SK-N-SH (cell line): ENCODE measurements at regions not wholly inside any gene's neighbourhood (a gene's known extent, or its start where the extent isn't known, plus 50 kb on each side); places are given as distances from the start of the nearest gene placed in this dataset.
"Not testable (repeated sequence)": the region's sequence is repeated elsewhere in the genome, so short reads cannot be mapped to it uniquely, and the experiment has no call there.

ENCODE experiments used
- CTCF ChIA-PET: fragments of 300-600, 350-600 bp; formaldehyde crosslinking; extraction: SDS; loops from one replicate; lab custom pipeline; 2021; lab: Yijun Ruan, JAX
- POLR2A ChIA-PET: fragments of 350-600 bp; sonication (Branson Sonifier 250); formaldehyde crosslinking; extraction: SDS; loops from one replicate; lab custom pipeline; 2020; ENCODE audit warnings: antibody characterized with exemption, inconsistent platforms; lab: Yijun Ruan, JAX
- DNase-seq: peaks from one replicate; pipeline ENCODE4 v3.0.0; 2012
- H2AFZ ChIP-seq: fragments of 200-600 bp; sonication (generic); 2 replicates; pipeline ENCODE4 v1.8.1; 2016; ENCODE audit warnings: antibody characterized with exemption, mild to moderate bottlenecking, low read depth
- H3F3A ChIP-seq: fragments of 200-600 bp; sonication (generic); replicated peaks from 2 replicates; pipeline ENCODE3; 2016; ENCODE audit warnings: antibody characterized with exemption, mild to moderate bottlenecking; ENCODE audit not compliant: insufficient read depth
- H3K27ac ChIP-seq, 2 experiments: fragments of 200-500 bp in 1 of 2; fragments of 200-600 bp in 1 of 2; sonication (Bioruptor generic) in 1 of 2; sonication (generic), shearing (Covaris generic) in 1 of 2; 2 replicates each; pipeline versions ENCODE4 v1.5.1 to v1.6.1; 2014 to 2016; ENCODE audit warnings: low read depth in 2 of 2, inconsistent platforms in 1 of 2, low read length in 1 of 2, mild to moderate bottlenecking in 1 of 2, mixed read lengths in 1 of 2
- H3K27me3 ChIP-seq: fragments of 200-600 bp; sonication (generic), shearing (Covaris generic); 2 replicates; pipeline ENCODE4 v1.6.1; 2016; ENCODE audit warnings: mixed run types; ENCODE audit not compliant: insufficient read depth
- H3K36me3 ChIP-seq, 2 experiments: fragments of 200-500 bp in 1 of 2; fragments of 200-600 bp in 1 of 2; sonication (Bioruptor generic) in 1 of 2; sonication (generic) in 1 of 2; replicated peaks in 1 of 2; 2 replicates each; pipeline versions ENCODE3 to v1.5.1; 2014 to 2016; ENCODE audit warnings: low read length in 1 of 2, mild to moderate bottlenecking in 1 of 2; ENCODE audit not compliant: insufficient read depth in 2 of 2, control insufficient read depth in 1 of 2
- H3K4me1 ChIP-seq, 2 experiments: fragments of 200-500 bp in 1 of 2; fragments of 200-600 bp in 1 of 2; sonication (Bioruptor generic) in 1 of 2; sonication (generic), shearing (Covaris generic) in 1 of 2; 2 replicates each; pipeline versions ENCODE4 v1.5.1 to v1.6.1; 2014 to 2016; ENCODE audit warnings: low read depth in 1 of 2, low read length in 1 of 2, mixed run types in 1 of 2; ENCODE audit not compliant: insufficient read depth in 2 of 2, control insufficient read depth in 1 of 2
- H3K4me2 ChIP-seq: fragments of 200-600 bp; sonication (generic), shearing (Covaris generic); 2 replicates; pipeline ENCODE4 v1.6.1; 2017; ENCODE audit warnings: mixed run types
- H3K4me3 ChIP-seq, 2 experiments: fragments of 200-500 bp in 1 of 2; fragments of 200-600 bp in 1 of 2; sonication (Bioruptor generic) in 1 of 2; sonication (generic), shearing (Covaris generic) in 1 of 2; 2 replicates each; pipeline versions ENCODE4 v1.5.1 to v1.8.1; 2014 to 2016; ENCODE audit warnings: low read depth in 2 of 2, inconsistent platforms in 1 of 2, low read length in 1 of 2, mild to moderate bottlenecking in 1 of 2, mixed read lengths in 1 of 2, moderate library complexity in 1 of 2
- H3K79me2 ChIP-seq: fragments of 200-600 bp; sonication (generic); 2 replicates; pipeline ENCODE4 v1.8.1; 2017; ENCODE audit warnings: mild to moderate bottlenecking; ENCODE audit not compliant: insufficient read depth
- H3K9ac ChIP-seq: fragments of 200-600 bp; sonication (generic); 2 replicates; pipeline ENCODE4 v1.6.1; 2017; ENCODE audit warnings: mixed run types
- H3K9me2 ChIP-seq: fragments of 200-600 bp; sonication (generic); 2 replicates; pipeline ENCODE4 v1.6.1; 2017; ENCODE audit warnings: mixed run types
- H3K9me3 ChIP-seq: fragments of 200-600 bp; sonication (generic); 2 replicates; pipeline ENCODE4 v1.6.1; 2017; ENCODE audit warnings: mixed run types, mild to moderate bottlenecking, moderate library complexity
- H4K20me1 ChIP-seq: fragments of 200-600 bp; sonication (generic); 2 replicates; pipeline ENCODE4 v1.6.1; 2017; ENCODE audit warnings: mild to moderate bottlenecking, mixed run types; ENCODE audit not compliant: insufficient read depth
- CHD2 ChIP-seq: fragments of 150-350 bp; IDR thresholded peaks from 2 replicates; pipeline ENCODE4 v1.6.1; 2018; ENCODE audit warnings: low read length; ENCODE audit not compliant: partially characterized antibody
- ELF1 ChIP-seq: IDR thresholded peaks from 2 replicates; pipeline ENCODE4 v1.4.0; 2012
- EP300 ChIP-seq, 2 experiments: IDR thresholded peaks; 2 replicates each; pipeline versions ENCODE4 v1.4.0 to v1.6.1; 2012; ENCODE audit warnings: borderline replicate concordance in 1 of 2, low read depth in 1 of 2, low read length in 1 of 2
- FOXM1 ChIP-seq: IDR thresholded peaks from 2 replicates; pipeline ENCODE4 v1.4.0; 2012; ENCODE audit warnings: low read depth, mild to moderate bottlenecking
- GATA2 ChIP-seq: sonication (generic); formaldehyde crosslinking; IDR thresholded peaks from 2 replicates; pipeline ENCODE4 v1.5.0; 2020; ENCODE audit warnings: mild to moderate bottlenecking, missing genetic modification reagents
- IRF3 ChIP-seq: fragments of 150-350 bp; IDR thresholded peaks from 2 replicates; pipeline ENCODE4 v1.6.1; 2016; ENCODE audit warnings: mild to moderate bottlenecking, low read depth, low read length
- MAX ChIP-seq: IDR thresholded peaks from 2 replicates; pipeline ENCODE4 v1.4.0; 2012; ENCODE audit warnings: low read depth
- RAD21 ChIP-seq: IDR thresholded peaks from 2 replicates; pipeline ENCODE4 v1.6.1; 2012; ENCODE audit warnings: mild to moderate bottlenecking, low read length
- RCOR1 ChIP-seq: fragments of 150-350 bp; IDR thresholded peaks from 2 replicates; pipeline ENCODE4 v1.6.1; 2017; ENCODE audit warnings: antibody characterized with exemption, low read length
- RXRA ChIP-seq: IDR thresholded peaks from 2 replicates; pipeline ENCODE4 v1.4.0; 2012; ENCODE audit warnings: low read depth, mild to moderate bottlenecking, borderline replicate concordance
- SIN3A ChIP-seq: IDR thresholded peaks from 2 replicates; pipeline ENCODE4 v1.6.1; 2012; ENCODE audit warnings: low read depth, mild to moderate bottlenecking, low read length, moderate library complexity, borderline replicate concordance
- SMC3 ChIP-seq: IDR thresholded peaks from 2 replicates; pipeline ENCODE4 v1.6.1; 2012; ENCODE audit warnings: low read depth, low read length, improper control_type of control experiment
- YY1 ChIP-seq: IDR thresholded peaks from 2 replicates; pipeline ENCODE4 v1.4.0; 2012; ENCODE audit warnings: low read depth, mild to moderate bottlenecking
- ZBTB33 ChIP-seq: IDR thresholded peaks from 2 replicates; pipeline ENCODE4 v1.4.0; 2012; ENCODE audit warnings: low read depth, borderline replicate concordance
- WGBS: methylation state at CpG from one replicate; pipeline ENCODE4 v1.1.6; 2017; ENCODE audit warnings: low lambda C conversion rate; 5-methylcytosine and 5-hydroxymethylcytosine counted together
- TF ChIP-seq, protein P1 (sequence below): fragments of 150-350 bp; IDR thresholded peaks from 2 replicates; pipeline ENCODE4 v1.6.1; 2017; ENCODE audit warnings: antibody characterized with exemption, low read length, low read depth, borderline replicate concordance
- TF ChIP-seq, protein P2 (sequence below): fragments of 200-600 bp; sonication (generic); IDR thresholded peaks from 2 replicates; pipeline ENCODE4 v1.6.1; 2017; ENCODE audit warnings: antibody characterized with exemption, mild to moderate bottlenecking, moderate library complexity

GRCh38 chr7:77482015-77482414 is 55.1 kb upstream of the PTPN12 start:
- Histone ChIP-seq H3K79me2 (no peaks in the 10 kb centered on the region), H4K20me1 (no peaks in the 10 kb centered on the region), H3K9me3 (no peaks in the 10 kb centered on the region), H3K9me2 (no peaks in the 10 kb centered on the region), H3F3A (no peaks in the 10 kb centered on the region), H3K9ac (no peak overlapping the region), H3K4me1 (no peaks in the 10 kb centered on the region), H3K4me3 (no peak overlapping the region), H3K36me3 (no peaks in the 10 kb centered on the region), H2AFZ (no peak overlapping the region), H3K27me3 (no peaks in the 10 kb centered on the region), H3K27ac (no peak overlapping the region), H3K4me2 (no peak overlapping the region)
- WGBS: 46% methylated on average over 3 of the region's 3 CpGs
- CTCF ChIA-PET: interaction anchor here (1.3 kb wide), 1 partner anchor 150 kb away, joined by 3 read pairs; no protein-coding TSS in a partner anchor
- TF ChIP-seq ELF1 (no peak), SMC3 (no peak), SIN3A (no peak), RXRA (no peak), RCOR1 (no peak)
- TF ChIP-seq, protein P1, sequence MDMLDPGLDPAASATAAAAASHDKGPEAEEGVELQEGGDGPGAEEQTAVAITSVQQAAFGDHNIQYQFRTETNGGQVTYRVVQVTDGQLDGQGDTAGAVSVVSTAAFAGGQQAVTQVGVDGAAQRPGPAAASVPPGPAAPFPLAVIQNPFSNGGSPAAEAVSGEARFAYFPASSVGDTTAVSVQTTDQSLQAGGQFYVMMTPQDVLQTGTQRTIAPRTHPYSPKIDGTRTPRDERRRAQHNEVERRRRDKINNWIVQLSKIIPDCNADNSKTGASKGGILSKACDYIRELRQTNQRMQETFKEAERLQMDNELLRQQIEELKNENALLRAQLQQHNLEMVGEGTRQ: no peak
- TF ChIP-seq, protein P2, sequence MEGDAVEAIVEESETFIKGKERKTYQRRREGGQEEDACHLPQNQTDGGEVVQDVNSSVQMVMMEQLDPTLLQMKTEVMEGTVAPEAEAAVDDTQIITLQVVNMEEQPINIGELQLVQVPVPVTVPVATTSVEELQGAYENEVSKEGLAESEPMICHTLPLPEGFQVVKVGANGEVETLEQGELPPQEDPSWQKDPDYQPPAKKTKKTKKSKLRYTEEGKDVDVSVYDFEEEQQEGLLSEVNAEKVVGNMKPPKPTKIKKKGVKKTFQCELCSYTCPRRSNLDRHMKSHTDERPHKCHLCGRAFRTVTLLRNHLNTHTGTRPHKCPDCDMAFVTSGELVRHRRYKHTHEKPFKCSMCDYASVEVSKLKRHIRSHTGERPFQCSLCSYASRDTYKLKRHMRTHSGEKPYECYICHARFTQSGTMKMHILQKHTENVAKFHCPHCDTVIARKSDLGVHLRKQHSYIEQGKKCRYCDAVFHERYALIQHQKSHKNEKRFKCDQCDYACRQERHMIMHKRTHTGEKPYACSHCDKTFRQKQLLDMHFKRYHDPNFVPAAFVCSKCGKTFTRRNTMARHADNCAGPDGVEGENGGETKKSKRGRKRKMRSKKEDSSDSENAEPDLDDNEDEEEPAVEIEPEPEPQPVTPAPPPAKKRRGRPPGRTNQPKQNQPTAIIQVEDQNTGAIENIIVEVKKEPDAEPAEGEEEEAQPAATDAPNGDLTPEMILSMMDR: no peak
- POLR2A ChIA-PET: no interaction called here
- no peak for DNase-seq

GRCh38 chr7:77481615-77482014 is 55.5 kb upstream of the PTPN12 start:
- H3K27ac ChIP-seq: no peak overlapping the region
- POLR2A ChIA-PET: no interaction called here
- H2AFZ ChIP-seq: no peak overlapping the region
- TF ChIP-seq IRF3 (no peak), CHD2 (no peak), ZBTB33 (no peak), FOXM1 (no peak), EP300 (IDR thresholded peaks at IDR 0.05; ENCODE audit: borderline replicate concordance in 1 of 2, low read depth in 1 of 2, low read length in 1 of 2) (no peak), GATA2 (CRISPR knock-in tag) (no peak), MAX (no peak), SMC3 (no peak), YY1 (no peak), RAD21 (no peak), ELF1 (no peak)
- TF ChIP-seq, all 33 proteins: peak for 0
- WGBS: 93% methylated on average over 2 of the region's 2 CpGs
- no peak overlapping the region for H3K4me3 ChIP-seq
- no peaks in the 10 kb centered on the region for H3K4me1 ChIP-seq
- H3K36me3 ChIP-seq: no peaks in the 10 kb centered on the region
- H3K9ac ChIP-seq: no peak overlapping the region
- H3K9me3 ChIP-seq: no peaks in the 10 kb centered on the region
- no peak overlapping the region for H3K4me2 ChIP-seq
- H3K79me2 ChIP-seq: no peaks in the 10 kb centered on the region
- H3K9me2 ChIP-seq: no peaks in the 10 kb centered on the region
- DNase-seq: no peak
- no peaks in the 10 kb centered on the region for H4K20me1 ChIP-seq
- no peaks in the 10 kb centered on the region for H3K27me3 ChIP-seq
- CTCF ChIA-PET: no interaction called here
- no peaks in the 10 kb centered on the region for H3F3A ChIP-seq

- H3K4me3 ChIP-seq, H3F3A ChIP-seq, H2AFZ ChIP-seq, H4K20me1 ChIP-seq, H3K27me3 ChIP-seq, H3K9me3 ChIP-seq, H3K4me1 ChIP-seq, H3K4me2 ChIP-seq, H3K9me2 ChIP-seq, H3K9ac ChIP-seq, CTCF ChIA-PET, H3K36me3 ChIP-seq, POLR2A ChIA-PET, H3K79me2 ChIP-seq, H3K27ac ChIP-seq, DNase-seq: not testable (repeated sequence)
- WGBS: 73% methylated on average over 4 of the region's 4 CpGs
Observed at GRCh38 chr7:77480102-77480627, 56.9 kb upstream of the PTPN12 start.
